Activated CD8-positive, alpha-beta memory T cell treated with anti-CD3 and anti-CD28 coated beads for 4 hours (primary cell): ENCODE measurements at regions not wholly inside any gene's neighbourhood (a gene's known extent, or its start where the extent isn't known, plus 50 kb on each side); places are given as distances from the start of the nearest gene placed in this dataset.
"Not testable (repeated sequence)": the region's sequence is repeated elsewhere in the genome, so short reads cannot be mapped to it uniquely, and the experiment has no call there.

Experiments used
- DNase-seq, 2 donors: peaks; one replicate each; pipeline ENCODE4 v3.0.0-alpha.2; 2020; ENCODE audit warnings: low read depth in 2 of 2

DNA sequence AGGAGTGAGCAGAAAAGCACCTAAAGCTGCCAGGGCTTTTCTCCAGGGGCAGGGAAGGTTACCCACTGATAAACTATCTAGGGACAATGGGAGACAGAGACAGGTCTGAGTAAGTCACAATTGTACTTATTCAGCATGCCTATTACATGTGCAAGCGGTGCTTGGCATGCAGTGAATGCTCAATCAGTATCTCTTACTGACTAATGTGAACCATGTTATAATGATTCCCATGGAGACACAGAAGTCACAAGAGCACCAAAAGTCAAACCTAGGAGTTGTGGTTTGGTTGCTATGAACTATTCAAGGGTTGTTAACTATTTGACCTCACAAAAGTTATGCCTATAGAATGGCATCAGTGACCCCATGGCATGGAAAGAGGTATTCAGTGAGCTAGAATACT, 50.0 kb upstream of the RASGRP1 start:
- DNase-seq = no peak

DNA sequence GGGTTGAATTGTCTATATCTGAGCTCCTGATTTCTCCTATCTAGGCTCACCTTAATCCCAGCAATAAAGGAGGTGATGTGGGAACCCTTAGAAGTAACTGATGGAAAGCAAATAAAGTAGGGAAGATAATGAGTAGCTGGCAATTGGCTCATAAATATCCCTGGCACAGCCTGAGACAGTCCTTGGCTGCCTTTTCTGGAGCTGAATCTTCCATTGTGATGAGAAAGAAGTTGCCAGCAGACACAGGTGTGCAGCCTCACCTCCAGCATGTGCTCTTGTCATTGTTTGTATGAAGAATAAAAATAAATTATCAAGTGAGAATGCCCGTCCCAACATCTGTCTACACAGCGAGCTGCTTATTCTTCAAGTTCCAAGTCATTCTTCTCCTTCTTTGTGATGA, 53.2 kb upstream of the RASGRP1 start:
- DNase-seq = no peak

DNA sequence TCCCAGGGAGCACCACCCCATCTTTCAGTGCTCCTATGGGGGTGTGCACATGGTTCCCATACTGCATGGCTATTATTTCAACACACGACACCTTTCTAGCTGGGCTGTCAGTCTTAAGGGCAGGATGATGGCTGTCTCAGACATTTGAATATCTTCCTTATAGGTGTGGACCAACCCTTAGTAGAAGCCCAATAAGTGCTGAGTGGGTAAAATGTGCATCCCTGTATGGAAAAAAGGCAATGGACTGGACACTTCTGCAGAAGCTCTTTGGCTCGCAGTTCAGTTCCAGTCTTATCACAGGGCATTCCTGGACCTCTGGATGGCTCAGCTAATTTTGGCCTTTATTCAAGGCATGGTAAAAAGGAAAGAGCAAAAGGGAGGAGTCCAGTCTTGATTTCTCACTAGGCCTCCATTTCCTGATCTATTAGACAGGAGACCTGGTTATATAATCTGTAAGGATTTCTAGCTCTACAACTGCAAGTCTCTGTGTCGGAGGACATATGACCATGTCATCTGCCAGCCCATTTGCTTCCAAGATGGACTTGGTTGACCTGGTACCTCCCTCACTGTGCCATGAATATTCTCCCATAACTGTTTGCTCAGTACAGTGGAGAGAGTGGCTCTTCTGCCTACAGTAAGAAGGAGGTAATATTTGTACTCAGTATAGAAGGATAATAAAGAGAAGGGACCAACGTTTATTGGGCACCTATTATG, 53.8 kb upstream of the RASGRP1 start:
- no peak for DNase-seq

DNA sequence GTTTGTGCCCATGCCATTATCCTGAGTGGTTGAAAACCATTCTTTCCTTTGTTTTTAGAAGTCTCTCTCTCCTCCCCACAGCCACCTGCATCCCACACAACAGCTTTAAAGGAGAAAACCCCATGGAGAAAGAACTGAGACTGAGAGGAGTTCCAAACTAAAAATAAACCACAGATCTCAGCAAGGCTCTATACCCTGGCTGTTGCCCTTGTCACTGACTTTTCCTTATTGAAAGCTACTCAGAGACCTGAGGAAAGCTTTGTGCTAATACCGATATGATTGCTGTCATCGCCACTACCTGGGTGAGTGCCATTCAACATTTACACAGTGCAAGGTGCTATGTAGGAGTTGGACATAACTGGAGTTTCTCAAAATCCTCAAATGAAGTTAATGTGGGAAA, 55.5 kb upstream of the RASGRP1 start:
- no peak for DNase-seq

DNA sequence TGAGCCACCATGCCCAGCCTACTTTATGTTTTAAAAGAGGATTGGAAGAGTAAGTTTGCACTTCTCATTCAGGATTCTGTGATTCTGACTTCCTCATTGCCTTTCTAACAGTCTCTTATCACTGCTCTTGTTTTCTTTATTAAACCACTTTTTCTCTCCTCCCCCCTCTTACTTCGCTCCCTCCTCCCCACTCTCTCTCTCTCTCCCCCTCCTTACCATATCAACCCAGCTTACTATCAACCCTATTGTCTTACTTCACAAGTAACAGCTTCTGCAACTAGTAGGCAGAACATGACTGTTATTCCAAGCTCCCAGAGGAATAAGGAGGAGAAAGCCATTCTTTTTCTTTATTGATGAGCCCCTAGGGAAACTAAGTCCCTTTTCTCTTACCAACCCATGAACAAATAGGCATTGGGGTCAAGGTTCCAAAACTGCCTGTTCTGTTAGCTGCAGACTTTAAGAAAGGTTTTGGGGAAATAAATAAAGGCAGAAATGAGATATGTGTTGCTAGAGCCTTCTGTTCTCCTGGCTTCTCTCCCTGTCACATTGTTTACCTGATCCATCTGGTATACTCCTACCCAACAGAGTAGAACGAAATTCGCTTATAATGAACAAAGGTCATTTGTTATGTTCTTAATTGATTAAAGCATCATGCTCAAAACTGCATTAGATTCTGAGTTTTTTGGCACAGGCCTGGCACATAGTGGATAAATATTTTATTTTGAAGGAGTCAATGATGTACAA, 56.4 kb upstream of the RASGRP1 start:
- DNase-seq = no peak

DNA sequence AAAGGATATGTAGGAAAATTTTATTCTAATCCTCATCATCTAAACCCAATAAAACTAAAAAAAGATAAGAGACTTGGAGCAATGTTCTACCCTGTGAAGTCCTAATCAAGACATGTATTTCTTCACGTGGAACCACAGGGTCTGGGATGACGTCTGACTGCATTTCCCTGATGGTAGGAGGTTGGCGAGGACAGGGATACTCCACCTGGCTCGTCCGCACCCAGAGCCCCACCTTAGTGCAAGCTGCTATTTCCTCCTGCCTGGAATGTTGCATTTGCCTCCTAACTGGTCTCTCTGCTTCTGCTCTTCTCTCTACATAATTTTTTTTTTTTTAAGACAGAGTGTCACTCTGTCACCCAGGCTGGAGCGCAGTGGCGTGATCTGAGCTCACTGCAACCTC, 57.7 kb upstream of the RASGRP1 start:
- no peak for DNase-seq

DNA sequence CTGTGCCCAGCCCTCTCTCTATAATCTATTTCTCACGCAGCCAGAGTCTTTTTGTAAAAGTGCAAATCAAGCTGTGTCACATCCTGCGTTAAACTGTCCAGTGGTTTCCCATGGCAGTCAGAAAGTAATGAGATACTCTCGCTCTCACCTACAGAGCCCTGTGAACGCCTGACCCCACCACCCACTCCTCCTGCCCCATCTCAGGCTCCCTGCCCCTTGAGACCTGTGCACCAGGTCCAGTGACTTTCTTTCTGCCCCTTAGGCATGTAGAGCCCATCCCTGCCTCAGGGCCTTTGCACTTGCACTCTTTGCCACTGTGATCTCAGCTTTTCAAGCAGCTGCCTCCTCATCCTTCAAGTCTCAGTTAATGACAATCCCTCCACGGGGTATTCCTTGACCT, 58.3 kb upstream of the RASGRP1 start:
- no peak for DNase-seq

DNA sequence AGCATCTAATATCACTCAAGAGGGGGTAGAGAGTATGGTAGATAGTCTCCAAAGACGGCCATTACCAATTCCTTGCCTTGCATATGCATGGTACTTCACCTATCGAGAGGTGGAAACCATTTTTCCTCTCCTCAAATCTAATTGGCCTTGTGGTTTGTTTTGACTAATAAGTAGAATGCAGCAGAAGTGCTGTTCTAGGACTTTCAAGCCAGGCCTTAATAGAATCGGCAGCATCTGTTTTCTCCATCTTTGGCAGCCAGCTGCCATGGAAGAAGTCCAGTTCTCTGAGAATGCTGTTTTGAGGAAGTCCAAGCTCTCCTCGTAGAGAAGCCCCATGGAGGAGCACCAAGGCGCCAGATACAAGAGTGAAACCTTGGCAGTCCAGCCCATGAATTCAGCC, 59.1 kb upstream of the RASGRP1 start:
- no peak for DNase-seq

DNA sequence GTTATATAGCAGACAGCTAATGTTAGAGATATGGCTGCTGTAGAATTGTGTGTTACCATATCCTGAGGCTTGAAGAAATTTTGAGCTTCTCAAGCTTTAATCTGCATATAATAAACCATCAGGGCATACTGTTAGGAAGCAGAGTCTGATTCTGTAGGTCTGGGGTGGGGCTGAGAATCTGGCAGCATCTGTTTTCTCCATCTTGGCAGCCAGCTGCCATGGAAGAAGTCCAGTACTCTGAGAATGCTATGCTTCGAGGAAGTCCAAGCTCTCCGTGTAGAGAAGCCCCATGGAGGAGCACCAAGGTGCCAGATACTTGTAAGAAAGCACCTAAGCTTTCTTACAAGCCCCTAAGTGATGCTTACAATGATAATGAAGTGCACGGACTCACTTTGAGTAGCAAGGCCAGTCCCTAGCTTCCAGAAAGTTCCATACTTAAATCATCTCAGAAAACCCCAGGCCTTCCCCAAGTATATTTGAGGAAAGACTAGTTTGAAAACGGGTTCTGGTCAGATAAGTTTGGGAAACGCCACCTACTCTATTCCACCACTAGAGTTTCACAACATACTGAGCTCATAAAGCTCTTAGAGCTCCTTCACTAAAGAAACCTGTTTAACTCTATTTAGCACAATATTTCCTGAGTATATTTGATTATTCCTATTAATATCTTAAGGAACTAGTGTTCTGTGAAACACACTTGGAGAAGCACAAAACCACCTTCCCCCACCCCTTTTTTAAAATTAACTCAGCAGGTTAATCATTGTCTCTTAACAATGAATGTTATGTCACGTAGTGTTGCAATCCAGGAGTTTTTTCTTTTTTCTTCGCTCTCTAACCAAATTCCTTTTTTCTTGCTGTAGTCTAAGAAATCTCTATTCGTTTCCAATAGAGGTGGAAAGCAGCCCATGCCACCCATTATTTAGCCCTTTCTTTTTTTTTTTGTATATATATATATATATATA, 59.9 kb upstream of the RASGRP1 start:
- no peak for DNase-seq

DNA sequence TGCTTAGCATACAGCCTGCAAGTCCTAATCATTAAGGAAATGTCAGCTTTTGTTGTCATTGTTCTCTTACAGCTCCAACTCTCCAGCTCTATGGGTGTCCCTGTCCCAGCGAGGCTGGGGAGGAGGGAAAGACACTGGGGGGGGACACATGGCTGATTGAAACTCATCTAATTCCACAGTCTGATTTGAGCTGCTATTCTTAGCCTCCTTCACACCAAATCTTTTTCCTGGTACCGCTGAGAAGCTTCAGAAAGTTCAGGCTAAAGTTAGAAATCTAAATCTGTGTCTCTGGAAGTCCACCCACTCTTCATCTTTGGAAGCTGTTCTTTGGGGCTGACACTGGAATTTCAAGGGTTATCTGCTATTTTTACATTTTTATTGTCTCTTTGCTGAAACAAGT, 61.3 kb upstream of the RASGRP1 start:
- DNase-seq = no peak

DNA sequence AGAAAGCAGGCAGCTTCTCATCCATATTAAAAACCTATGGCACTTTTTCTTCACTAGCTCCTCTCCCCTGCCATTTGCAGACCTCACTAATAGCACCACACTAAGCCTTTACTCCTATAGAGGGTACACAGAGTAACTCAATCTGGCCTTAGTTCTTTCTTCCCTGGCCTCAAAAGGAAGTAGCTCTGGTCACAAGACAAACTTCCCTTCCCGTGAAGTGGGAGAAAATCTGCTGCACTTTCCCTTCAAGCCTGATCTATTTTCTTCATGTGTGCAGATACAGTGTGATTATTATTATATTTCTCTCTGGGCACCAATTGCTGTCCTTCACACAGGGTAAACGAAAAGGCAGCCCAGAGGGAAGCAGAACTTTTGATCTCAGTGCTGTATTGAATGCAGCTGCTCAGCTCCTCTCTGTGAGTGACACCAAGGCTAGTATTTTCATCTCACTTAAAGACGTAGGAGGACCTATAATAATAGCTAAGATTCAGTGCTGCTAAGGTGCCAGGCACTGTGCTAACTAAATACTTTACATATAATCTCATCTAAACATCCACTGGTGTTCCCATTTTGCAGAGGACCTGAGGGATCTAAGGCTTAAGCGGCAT, 61.9 kb upstream of the RASGRP1 start:
- DNase-seq = no peak

DNA sequence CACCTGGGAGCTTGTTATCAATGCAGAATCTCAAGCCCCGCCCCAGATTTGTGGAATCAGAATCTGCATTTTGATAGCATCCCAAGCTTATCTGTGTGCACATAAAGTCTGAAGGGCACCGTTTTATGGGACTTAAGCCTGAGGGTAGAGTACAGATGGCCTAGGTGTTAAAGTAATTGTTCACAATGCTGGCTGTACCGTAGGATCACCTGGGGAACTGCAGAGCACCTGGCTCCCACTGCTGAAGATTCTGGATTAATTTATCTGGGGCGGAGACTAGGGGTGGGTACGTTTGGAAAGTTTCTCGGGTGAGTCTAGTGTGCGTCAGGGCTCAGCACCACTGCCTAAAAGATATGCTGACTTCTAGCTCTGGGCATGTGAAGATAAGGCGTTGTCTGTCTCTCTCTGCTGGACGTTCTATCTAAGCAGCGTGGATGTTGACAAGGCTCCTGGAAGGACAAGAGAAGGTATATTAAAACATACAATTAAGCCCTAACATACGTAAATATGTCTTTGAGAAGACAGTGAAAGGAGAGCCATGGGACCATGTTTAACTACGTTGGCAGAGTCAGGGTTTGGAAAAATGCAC, 63.2 kb upstream of the RASGRP1 start:
- no peak for DNase-seq

DNA sequence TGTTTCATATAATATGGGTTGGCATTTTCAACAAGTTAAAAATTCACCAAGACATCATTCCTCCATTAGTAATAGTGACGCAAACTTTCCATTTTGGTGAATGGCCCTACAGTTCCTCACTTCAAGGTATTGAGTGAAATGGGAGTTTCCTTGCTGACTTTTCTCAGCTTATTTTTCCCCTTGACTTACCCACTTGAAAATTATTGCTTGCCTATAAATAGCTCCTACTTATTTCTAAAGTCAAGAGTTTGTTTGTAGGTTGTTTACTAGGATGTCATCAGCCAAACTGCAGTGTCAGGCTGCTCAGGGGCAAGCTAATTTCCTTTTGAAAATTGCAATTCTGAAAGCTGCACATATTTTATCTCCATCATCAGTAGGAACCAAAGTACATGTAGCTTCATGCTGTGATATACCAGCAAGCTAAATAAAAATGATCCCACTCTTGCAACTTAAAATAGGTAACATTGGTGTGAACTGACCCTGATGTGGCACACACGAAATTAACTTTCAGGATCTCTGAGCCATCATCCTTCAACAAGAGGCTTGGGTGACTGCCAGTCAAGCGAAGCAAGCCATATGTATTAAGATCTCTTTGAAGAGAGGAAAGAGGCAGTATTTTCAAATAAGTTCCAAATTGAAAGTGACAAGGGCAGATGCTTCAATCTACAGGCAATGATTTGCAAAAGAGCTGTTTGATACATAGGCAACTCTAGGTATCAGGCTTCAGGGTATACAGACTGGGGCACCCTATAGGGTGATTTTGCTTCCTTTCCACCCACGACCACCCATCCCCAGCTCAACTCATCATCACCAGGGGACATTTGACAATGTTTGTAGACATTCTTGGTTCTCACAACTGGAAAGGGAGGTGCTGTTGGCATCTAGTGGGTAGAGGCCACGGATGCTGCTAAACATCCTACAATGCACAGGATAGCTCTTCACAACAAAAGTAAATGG, 66.8 kb upstream of the RASGRP1 start:
- DNase-seq = no peak

DNA sequence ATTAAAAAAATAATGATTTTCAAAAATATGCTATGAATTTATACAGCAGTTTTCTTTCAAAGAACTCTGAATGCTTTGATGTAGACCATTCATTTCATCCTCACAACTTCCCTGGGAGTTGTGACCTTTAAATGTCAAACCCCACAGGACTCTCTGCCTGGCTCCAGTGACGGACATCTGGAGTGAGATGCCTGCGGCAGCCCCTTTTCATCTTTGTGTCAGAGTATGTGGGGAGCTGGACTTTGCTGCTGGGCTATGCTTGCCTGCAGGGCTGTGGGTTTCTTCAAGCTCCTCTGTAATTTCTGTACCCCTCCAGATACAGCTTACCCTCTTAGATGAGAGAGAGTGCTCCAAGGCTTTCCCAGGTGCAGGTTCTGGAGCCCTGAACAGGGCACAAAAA, 70.6 kb upstream of the RASGRP1 start:
- no peak for DNase-seq

DNA sequence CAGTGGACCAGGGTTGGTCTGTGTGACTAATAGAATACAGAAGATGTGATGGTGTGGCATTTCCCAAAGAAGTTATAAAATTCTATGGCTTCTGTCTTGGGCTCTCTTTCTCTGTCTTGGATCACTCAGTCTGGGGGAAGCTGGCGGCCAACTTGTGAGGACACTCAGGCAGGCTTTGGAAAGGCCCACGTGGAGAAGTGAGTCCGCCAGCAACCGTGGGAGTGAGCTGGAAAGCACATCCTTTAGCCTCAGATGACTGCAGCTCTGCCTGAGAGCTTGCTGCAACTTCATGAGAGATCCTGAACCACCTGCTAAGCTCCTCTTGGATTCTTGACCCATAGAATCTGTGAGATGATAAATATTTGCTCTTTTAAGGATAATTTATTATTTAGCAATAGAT, 72.0 kb upstream of the RASGRP1 start:
- no peak for DNase-seq

DNA sequence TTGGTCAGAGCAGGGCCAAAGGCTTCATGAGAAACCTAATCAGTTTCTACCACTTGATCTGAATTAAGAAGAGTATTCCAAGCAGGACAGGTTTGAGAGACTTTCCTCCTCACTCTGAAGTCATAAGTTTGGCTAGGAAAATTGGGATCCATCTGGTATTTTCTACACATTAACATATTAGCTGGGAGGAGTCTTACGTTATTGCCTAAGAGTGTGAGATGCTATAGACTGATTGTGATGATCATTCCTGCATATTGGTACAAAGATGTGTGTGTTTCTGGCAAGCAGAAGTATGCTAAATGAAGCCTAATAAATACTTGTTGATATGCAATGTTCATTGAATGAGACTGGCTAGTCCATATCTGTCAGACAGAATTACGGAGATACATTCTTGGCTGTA, 73.5 kb upstream of the RASGRP1 start:
- DNase-seq = no peak

DNA sequence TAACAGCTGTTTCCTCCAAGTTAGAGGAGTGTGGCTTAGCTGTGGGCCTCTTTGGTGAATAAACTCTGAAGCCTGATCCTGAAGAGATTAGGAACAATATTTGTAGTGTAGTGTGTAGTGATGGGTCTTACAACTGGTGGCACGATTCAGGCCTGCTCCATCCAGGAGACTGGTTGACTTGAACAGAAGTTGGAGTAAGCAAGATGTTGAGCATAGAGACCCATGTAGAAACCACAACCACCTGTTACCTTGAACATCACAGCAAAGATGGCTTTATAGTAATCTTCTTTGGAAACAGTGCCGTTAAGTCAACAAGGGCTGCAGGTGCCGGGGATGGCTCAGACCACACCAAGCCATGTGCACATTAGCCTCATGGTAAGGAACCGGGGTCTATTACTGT, 74.2 kb upstream of the RASGRP1 start:
- DNase-seq = no peak

DNA sequence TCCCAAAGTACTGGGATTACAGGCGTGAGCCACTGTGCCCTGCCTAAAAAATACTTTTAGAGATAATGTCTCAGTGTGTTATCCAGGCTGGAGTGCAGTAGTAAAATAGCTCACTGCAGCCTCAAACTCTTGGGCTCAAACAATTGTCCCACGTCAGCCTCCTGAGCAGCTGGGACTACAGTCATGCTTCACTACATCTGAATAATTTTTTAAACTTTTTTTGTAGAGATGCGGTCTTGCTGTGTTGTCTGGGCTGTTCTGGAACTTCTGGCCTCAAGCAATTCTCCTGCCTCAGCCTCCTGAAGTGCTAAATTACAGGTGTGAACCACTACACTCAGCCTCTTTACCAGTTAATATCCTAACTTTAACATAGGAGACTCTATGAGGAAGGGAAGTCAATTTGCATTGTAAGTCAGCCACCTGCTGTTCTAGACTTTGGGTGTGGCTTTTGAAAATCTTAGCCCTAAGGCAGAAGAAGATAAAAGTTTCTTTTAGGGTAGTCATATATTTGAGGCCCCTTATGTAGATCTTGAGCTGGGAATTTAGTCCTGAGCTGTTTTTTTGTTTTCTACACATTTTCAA, 78.2 kb upstream of the RASGRP1 start:
- no peak for DNase-seq

DNA sequence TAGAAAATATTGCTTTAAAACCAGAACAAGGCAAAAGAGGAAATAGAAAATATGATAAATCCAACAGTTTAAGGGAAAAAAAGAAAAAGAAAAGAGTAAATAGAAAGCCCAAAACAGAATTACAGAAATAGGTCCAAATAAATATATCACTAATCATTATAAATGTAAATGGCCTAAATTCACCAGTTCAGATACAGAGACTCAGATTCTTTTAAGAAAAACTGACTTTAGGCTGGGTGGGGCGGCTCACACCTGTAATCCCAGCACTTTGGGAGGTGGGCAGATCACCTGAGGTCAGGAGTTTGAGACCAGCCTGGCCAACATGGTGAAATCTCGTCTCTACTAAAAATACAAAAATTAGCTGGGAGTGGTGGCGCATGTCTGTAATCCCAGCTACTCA, 79.7 kb upstream of the RASGRP1 start:
- not testable (repeated sequence) for DNase-seq

DNA sequence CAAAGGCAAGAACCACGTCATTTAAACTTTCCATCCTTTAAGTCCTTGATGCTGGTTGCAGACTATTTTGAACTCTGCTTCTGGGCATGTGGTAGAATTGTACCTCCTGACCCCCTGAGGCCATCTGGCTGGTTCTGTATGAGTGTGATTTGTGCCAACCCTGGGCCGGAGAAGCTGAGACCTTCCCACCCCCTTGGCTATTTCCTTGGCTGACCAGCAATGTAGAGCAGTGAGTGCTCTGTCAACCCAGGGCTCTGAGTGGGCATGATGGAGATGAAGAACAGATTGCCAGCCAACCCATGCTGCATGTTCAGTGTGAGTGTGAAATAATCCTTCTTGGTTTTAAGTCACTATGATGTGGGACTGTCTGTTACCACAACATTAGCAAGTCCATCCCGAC, 82.1 kb upstream of the RASGRP1 start:
- DNase-seq = no peak
